GM12891 (cell line): ENCODE measurements at regions not wholly inside any gene's neighbourhood (a gene's known extent, or its start where the extent isn't known, plus 50 kb on each side); places are given as distances from the start of the nearest gene placed in this dataset.

ENCODE experiments used
- POLR2AphosphoS5 ChIP-seq: IDR thresholded peaks from 2 replicates; pipeline ENCODE4 v1.6.1; 2011; ENCODE audit warnings: low read depth, low read length, control low read depth
- TAF1 ChIP-seq: IDR thresholded peaks from 2 replicates; pipeline ENCODE4 v1.6.1; 2011; ENCODE audit warnings: low read depth, low read length, control low read depth

DNA sequence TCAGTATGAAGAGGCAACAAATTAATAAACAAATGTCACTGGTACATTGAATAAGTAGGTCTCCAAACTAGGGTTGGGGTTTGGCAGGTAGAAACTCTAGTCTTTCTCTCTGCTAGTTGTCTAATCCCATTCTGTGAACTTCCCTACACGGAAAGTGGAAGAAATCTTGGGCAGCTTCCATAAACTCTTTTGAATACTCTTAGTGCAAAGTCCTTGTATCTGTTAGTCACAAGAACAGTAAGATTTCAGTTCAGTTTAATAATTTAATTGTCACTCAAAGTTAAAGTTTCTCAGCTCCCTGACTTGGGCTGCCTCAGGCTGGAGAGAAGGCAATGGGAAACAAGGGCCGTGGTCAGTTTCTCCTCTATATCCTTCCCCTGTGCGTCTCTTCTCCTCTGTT, 135.4 kb upstream of the MDM1 start:
- TF ChIP-seq TAF1 (no peak), POLR2AphosphoS5 (no peak)
